ENCODE measurements at regions not wholly inside any gene's neighbourhood (a gene's known extent, or its start where the extent isn't known, plus 50 kb on each side); places are given as distances from the start of the nearest gene placed in this dataset.

DNA sequence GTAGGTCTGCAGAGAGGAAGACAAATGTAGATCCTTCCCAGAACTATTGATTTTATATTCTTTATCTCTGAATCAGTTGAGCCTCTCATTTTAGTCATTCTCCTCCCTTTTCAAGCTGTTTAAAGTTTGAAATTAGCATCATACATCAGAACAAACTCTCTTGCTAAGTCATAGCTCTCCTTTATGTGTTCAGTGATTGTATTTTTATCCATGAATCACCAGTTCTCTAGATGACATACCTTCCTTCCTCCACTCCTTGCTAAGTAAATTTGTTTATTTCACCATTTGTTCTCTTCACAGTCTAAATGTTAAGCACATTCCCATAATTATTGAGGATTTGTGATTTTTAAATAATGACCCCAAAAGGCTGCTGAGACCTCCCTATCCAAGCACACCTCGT lies 63.5 kb upstream of the RAPGEF4 start:
- Histone ChIP-seq H3K9me3 (no peaks in the 10 kb centered on the region), H3K27ac (no peak overlapping the region), H3K4me1 (peaks cover 0 to 3% of the 10 kb centered on the region in 2 donors), H3K4me3 (no peak overlapping the region), H3K36me3 (no peaks in the 10 kb centered on the region), H3K27me3 (no peaks in the 10 kb centered on the region)
- TF ChIP-seq, protein P1, sequence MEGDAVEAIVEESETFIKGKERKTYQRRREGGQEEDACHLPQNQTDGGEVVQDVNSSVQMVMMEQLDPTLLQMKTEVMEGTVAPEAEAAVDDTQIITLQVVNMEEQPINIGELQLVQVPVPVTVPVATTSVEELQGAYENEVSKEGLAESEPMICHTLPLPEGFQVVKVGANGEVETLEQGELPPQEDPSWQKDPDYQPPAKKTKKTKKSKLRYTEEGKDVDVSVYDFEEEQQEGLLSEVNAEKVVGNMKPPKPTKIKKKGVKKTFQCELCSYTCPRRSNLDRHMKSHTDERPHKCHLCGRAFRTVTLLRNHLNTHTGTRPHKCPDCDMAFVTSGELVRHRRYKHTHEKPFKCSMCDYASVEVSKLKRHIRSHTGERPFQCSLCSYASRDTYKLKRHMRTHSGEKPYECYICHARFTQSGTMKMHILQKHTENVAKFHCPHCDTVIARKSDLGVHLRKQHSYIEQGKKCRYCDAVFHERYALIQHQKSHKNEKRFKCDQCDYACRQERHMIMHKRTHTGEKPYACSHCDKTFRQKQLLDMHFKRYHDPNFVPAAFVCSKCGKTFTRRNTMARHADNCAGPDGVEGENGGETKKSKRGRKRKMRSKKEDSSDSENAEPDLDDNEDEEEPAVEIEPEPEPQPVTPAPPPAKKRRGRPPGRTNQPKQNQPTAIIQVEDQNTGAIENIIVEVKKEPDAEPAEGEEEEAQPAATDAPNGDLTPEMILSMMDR (IDR thresholded peaks at IDR 0.05): no peak
- no peak for TF ChIP-seq POLR2A (IDR thresholded peaks at IDR 0.05)
- intact Hi-C loops (cut with DNase I; ENCODE audit: low total_unique reads): no loop called here
- no peak for DNase-seq

DNA sequence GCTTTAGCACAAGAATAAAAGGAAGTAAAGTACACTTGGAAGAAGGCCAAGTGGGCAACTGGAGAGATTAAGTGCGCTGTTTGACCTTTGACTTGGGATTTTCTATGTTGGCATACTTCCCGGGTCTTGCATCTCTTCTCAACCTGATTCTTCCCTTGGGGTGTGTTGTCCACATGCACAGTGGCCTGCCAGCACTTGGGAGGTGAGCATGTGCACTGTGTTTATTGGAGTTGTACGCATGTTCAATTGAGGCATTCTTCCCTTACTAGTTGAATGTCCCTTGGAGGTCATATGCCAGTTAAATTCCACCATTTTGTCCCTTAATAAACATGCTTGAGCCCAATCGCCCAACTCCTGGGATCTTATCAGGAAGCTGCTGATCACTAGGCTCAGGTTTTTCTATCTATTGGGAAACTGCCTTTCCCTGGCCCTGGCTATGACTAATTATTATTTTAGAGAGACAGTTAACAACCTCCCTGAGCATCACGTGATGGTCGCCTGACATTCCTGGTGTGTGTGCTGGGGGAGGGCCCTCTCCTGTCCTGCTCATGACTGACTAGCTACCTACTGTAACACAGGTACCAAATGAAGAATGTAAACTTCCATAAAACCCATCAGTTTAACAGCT lies 62.5 kb upstream of the RAPGEF4 start:
- intact Hi-C loops (cut with DNase I; ENCODE audit: low total_unique reads): no loop called here
- DNase-seq: no peak
- TF ChIP-seq POLR2A (IDR thresholded peaks at IDR 0.05): no peak
- TF ChIP-seq, protein P1 (IDR thresholded peaks at IDR 0.05): no peak

DNA sequence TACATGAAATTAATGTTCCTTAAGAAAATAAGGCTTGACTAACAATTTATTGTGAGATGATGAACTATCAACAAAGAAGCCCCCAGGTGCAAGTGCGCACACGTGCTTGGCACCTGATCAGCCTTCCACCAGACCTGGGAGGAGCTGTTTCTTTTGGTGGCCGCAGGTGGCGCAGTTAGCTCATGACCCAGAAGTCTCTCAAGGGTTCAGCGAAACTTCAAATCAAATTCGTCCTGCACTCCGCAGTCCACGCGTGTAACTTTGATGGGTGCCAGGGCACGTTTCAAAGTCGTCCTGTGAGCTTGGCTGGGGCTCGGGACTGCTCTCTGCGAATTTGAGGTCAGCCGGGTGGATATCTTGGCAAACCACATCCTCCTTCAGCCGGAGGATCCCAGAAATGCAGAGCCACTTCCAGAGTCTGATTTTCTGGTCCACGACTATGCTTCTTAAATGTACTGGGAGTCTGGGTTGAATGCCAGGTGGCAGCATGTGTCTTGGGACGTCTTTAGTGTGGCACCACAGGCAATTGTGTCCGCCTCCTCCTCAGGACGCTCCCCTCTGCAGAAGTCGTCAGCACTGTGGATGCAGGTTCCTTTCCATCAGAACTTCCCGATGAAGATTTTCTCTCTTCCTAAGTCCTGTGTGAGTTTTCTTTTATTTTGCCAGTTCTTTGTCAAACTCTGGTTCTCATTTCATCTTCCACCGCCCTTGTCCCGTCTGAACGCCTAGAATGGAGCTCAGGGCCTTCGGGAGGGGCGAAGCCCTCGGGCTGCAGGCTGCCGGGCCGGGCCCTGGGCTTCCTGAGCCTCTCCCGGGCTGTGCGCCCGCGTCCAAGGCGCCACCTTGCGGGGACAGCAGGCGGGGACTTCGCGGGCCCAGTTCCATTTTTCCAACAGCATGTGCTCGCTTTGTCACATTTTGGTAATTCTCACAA lies 61.3 kb upstream of the RAPGEF4 start:
- no peaks in the 10 kb centered on the region for H3K27me3 ChIP-seq
- no peak overlapping the region for H3K4me3 ChIP-seq
- no peaks in the 10 kb centered on the region for H3K36me3 ChIP-seq
- DNase-seq: no peak
- no peak for TF ChIP-seq POLR2A (IDR thresholded peaks at IDR 0.05)
- TF ChIP-seq, protein P1 (IDR thresholded peaks at IDR 0.05): no peak
- intact Hi-C loops (cut with DNase I; ENCODE audit: low total_unique reads): no loop called here
- H3K9me3 ChIP-seq: no peaks in the 10 kb centered on the region
- no peak overlapping the region for H3K27ac ChIP-seq
- peaks cover 0 to 3% of the 10 kb centered on the region in 2 donors for H3K4me1 ChIP-seq

More for the DNA sequence above, 62.5 kb upstream of the RAPGEF4 start:
- Histone ChIP-seq H3K27ac (no peak overlapping the region), H3K27me3 (no peaks in the 10 kb centered on the region), H3K4me3 (no peak overlapping the region), H3K9me3 (no peaks in the 10 kb centered on the region), H3K4me1 (peaks cover 0 to 3% of the 10 kb centered on the region in 2 donors), H3K36me3 (no peaks in the 10 kb centered on the region)

DNA sequence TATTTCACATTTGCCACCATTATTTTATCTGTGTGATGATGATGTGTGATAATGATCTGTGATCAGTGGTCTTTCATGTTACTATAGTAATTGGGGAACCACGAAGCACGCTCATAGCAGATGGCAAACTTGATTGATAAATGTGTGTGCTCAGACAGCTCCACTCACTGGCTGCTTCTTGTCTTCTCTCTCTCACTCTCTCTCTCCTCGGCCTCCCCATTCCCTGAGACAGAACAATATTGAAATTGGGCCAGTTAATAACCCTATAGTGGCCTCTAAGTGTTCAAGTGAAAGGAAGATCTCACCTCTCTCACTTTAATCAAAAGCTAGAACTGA lies 60.7 kb upstream of the RAPGEF4 start:
- no peaks in the 10 kb centered on the region for H3K27me3 ChIP-seq
- peaks cover 0 to 3% of the 10 kb centered on the region in 2 donors for H3K4me1 ChIP-seq
- intact Hi-C loops (cut with DNase I; ENCODE audit: low total_unique reads): no loop called here
- no peaks in the 10 kb centered on the region for H3K9me3 ChIP-seq
- no peak overlapping the region for H3K4me3 ChIP-seq
- no peaks in the 10 kb centered on the region for H3K36me3 ChIP-seq
- no peak for TF ChIP-seq POLR2A (IDR thresholded peaks at IDR 0.05)
- TF ChIP-seq, protein P1 (IDR thresholded peaks at IDR 0.05): no peak
- H3K27ac ChIP-seq: no peak overlapping the region
- DNase-seq: no peak

DNA sequence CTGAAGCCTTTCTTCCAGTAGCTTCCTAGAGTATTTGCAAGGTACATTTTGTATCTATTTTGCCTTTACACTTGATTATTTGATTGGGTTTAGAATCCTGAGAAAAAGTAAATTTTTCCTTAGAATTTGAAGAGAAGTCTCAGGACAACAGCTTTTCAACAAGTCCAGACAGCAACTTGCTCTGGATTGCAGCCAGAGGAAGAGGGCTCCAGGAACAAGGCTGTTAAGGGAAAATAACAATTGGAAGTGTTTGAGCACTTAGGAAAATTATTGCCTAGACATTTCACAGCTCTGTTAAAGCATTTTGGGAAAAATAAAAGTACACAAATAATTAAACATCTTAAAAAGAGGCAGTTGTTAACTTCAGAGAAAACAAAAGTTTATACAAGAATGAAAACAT lies 58.3 kb upstream of the RAPGEF4 start:
- peak overlapping the region in 1 of 2 donors; percentile 17 for H3K27ac ChIP-seq
- no peaks in the 10 kb centered on the region for H3K9me3 ChIP-seq
- peaks cover 0 to under 1% of the 10 kb centered on the region in 2 donors for H3K4me1 ChIP-seq
- TF ChIP-seq, protein P1 (IDR thresholded peaks at IDR 0.05): no peak
- TF ChIP-seq POLR2A (IDR thresholded peaks at IDR 0.05): no peak
- intact Hi-C loops (cut with DNase I; ENCODE audit: low total_unique reads): no loop called here
- H3K27me3 ChIP-seq: no peaks in the 10 kb centered on the region
- H3K36me3 ChIP-seq: no peaks in the 10 kb centered on the region
- H3K4me3 ChIP-seq: no peak overlapping the region
- no peak for DNase-seq
